ENCODE measurements at regions not wholly inside any gene's neighbourhood (a gene's known extent, or its start where the extent isn't known, plus 50 kb on each side); places are given as distances from the start of the nearest gene placed in this dataset.
A peak's percentile ranks its signal among the peaks of the same experiment; 100 is the strongest.
"Not testable (repeated sequence)": the region's sequence is repeated elsewhere in the genome, so short reads cannot be mapped to it uniquely, and the experiment has no call there.

DNA sequence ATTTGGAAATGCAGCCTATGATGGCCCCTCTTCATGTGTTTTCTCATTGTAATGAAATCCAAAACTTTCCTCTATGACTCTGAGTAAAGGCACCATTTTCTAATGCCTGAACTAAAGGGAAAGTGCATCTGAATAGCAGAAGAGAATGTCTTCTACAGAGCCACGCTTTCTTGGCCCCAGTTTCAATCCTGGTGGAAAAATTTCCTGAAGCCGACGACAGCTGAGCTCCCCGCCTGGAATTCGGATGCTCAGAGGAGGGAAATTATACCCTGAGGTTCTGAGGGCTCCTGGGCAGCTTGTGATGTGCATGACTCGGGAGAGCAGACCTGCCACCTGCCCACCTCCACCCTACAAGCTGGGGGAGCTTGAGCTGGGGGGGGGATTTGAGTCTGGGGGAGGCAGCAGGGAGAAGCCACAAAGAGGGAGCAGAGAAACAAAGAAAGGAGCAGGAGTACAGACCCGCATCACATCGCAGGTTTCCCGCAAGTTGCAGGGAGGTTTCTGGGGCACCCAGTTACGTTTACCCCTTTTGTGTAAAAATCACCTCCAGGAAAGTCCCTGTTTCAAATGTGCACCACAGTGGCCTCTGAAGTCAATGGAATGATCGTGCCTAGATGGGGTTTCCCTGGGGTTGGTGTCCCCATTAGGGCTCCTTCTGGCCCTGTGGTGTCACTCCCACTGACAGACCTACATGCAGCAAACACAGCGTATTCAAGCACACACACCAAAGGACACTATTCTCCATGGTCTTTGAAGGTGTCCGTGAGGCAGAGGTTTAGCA, 145.6 kb upstream of the RBPJ start:
- no peak for DNase-seq (ENCODE audit: low read depth in 2 of 2)

DNA sequence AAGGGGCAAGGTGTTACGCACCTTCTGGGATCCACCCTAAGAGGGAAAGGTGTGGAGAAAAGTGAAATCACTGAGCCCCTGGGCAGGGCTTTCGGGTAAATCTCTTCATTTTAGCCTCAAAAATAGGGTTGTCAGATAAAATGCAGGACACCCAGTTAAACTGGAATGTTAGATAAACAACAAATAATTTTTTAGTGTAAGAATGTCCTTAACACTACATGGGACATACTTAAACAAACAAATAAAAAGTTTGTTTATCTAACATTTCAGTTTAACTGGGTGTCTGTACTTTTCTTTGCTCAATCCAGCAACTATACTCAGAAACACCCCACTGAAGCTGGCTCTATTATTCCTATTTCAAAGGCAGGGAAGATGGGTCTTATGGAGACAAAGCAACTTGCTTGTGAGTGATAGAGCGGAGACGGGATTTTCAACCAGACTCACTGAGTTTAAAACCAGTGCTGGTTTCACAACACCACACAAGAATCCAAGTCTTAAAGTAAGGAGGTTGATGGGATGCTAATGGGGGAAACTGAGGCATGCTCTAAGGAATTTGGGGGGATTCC, 144.8 kb upstream of the RBPJ start:
- DNase-seq (ENCODE audit: low read depth in 2 of 2), result no peak

DNA sequence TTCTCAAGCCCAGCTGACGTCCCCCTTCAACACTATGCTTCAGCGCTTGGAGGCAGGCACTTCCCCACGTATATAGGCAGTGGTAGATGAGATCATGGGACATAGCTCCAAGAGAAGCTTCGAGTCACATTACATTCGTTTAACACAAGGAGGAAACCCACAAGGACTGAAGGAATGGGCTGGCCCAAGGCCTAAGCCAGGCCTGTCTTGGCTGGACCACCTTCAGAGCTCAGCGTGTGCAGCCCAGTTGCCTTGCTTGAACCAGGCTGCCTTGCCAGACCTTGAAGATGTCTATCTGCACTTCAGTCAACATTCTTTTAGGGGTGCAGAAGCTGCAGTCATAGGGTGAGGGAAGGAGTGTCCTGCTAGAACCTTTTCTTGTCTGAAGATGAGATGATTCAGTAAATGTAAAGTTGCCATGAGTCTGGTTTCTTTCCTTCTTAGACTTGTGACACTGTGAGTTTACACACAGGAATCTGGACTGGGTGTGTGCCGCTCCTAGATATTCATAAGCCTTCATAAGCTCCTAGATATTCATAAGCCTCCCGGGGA, 144.1 kb upstream of the RBPJ start:
- no peak for DNase-seq (ENCODE audit: low read depth in 2 of 2)

DNA sequence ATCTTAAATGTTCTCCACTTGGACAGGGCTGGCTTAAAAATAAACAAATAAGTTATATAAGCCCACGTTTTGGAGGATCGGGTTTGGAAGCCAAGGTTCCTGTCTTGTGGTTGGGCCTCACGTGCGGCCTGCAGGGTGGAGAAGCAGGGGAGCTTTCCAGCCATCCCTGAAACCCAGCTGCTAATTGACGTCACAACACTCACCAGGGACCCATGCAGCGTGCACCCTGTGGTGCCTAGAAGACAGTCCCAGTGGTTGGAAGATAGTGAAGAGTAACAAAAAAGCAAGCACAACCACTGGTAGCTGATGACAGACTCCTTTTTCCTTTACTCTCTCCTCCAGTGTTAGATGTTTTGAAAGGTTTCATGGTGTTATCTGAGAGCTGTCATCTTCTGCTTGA, 142.0 kb upstream of the RBPJ start:
- no peak for DNase-seq (ENCODE audit: low read depth in 2 of 2)

DNA sequence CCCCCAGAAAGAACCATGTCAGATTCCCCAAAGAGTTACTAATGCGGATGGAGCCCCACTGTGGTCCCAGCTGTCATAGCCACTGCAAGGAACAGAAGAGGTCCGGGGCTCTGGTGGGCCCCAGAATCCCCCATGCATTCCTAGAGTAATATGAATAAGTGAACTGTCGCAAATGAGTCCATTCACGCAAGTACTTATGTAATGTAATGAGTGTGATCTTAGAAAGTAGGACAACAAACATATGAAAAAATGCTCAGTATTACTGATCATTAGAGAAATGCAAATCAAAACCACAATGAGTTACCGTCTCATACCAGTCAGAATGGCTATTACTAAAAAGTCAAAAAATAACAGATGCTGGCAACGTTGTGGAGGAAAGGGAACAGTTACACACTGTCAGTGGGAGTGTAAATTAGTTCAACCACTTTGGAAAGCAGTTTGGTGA, 141.5 kb upstream of the RBPJ start:
- DNase-seq (ENCODE audit: low read depth in 2 of 2), result no peak

DNA sequence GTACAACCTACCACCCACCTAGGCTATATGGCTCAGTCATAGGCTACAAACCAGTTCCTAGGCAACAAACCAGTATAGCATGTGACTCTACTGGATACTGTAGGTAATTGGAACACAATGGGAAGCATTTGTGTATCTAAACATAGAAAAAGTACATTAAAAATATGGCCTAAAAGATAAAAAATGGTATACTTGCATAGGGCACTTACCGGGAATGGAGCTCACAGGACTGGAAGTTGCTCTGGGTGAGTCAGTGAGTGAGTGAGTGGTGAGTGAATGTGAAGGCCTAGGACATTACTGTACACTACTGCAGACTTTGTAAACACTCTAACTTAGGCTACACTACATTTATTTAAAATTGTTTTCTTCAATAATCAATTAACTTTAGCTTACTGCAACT, 139.2 kb upstream of the RBPJ start:
- no peak for DNase-seq (ENCODE audit: low read depth in 2 of 2)

- DNase-seq (ENCODE audit: low read depth in 2 of 2), result no peak
Measured at GRCh38 chr4:26183017-26183416, 137.8 kb upstream of the RBPJ start.

DNA sequence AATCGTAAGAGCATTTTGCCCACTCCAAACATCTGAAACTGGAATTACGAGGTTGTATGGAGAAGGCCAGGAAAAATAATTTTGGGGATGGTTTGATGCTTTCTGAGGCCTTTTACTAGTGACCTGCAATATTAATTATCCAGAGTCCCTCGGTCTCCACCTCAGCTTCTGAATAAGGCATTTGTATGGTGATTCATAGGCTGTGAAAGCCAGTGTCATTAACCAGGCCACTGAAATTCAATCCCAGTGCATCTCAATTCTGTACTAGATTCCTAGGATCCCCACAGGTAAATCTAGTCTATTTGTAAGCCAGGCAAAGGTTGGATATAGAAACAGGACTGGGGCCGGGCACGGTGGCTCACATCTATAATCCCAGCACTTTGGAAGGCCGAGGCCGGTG, 135.4 kb upstream of the RBPJ start:
- no peak for DNase-seq (ENCODE audit: low read depth in 2 of 2)

GRCh38 chr4:26191353-26191752, 129.5 kb upstream of the RBPJ start:
- DNase-seq (ENCODE audit: low read depth in 2 of 2), result no peak

DNA sequence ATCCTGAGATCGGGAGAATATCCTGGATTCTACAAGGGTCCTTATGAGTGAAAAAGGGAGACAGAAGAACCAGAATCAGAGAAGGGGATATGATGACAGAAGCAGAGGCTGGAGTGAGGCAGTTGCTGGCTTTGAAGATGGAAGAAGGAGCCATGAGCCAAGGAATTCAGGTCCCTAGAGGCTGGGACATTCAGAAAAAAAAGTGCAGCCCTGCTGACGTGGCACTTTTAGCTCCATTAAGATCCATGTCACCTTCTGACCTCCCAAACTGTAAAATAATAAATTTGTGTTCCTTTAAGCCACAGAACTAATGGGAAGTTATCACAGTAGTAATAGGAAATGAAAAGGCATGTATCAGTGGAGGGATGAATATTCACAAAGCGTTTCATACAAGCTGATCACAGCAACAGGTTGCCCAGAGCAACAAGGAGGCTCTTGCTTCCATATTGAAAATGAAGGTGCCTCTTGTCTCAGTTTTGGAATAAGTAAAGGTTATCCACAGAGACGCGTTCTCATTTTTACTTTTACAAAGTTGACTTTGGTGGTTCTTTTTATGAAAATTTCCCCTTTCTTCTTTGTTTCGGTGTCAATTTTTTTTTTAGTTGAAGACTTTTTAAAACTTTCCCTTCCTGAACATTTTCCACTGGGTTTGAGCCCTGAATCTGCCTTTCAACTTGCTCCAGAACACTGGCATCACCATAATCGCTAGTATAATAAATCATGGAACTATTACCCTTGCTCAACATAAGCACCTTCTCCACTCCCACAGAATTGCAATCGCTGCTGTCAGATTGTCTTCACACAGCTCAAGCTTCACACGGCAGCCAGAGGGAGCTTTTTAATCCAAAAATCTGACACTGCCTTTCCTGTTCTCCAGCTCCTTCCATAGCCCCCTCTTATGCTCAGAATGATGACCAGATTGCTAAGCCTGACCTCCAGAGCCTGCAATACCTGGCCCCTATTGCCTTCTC, 127.6 kb upstream of the RBPJ start:
- DNase-seq (ENCODE audit: low read depth in 2 of 2), result no peak

- DNase-seq (ENCODE audit: low read depth in 2 of 2), result no peak
Measured at GRCh38 chr4:26194764-26195163, 126.0 kb upstream of the RBPJ start.

GRCh38 chr4:26196567-26196966, 124.2 kb upstream of the RBPJ start:
- DNase-seq (ENCODE audit: low read depth in 2 of 2), result no peak

DNA sequence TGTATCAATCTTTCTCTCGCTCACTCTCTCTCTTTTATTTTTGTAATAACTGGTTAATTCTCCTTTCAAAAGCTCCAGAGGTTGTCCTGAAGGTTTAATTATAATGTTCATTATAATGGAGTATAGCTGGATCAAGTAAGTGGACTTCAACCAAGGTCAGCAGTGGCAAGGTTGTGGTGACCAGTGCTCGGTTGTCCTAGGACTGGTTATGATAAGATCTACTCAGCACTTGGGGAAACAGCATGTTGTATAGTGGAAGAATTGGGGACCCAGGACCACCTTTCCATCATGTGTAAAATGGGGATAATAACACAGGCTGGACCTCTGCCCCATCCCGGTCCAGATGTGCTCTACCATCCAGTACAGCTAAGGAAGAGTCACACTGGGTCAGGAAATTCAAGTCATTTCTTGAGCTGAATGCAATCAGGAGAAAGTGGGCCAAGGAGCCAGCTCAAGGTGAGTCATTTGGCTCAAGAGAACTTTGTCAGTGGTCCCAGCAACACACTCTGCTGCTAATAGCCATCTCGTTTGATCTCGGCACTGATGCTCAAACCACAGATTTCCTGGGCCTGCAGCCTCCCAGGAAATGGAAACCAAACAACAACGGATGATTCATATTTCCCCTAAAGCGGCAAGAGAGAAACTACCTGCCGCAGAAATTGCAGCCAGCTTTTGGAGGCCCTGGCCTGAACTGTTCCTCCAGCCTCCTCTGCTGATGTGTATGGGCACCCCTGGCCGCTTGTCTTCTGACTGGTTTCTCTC, 123.6 kb upstream of the RBPJ start:
- peak; percentile 32 to 58 for DNase-seq (ENCODE audit: low read depth in 2 of 2)

- DNase-seq (ENCODE audit: low read depth in 2 of 2), result not testable (repeated sequence)
Measured at GRCh38 chr4:26198931-26199330, 121.9 kb upstream of the RBPJ start.

GRCh38 chr4:26199596-26199995, 121.2 kb upstream of the RBPJ start:
- DNase-seq (ENCODE audit: low read depth in 2 of 2), result no peak

DNA sequence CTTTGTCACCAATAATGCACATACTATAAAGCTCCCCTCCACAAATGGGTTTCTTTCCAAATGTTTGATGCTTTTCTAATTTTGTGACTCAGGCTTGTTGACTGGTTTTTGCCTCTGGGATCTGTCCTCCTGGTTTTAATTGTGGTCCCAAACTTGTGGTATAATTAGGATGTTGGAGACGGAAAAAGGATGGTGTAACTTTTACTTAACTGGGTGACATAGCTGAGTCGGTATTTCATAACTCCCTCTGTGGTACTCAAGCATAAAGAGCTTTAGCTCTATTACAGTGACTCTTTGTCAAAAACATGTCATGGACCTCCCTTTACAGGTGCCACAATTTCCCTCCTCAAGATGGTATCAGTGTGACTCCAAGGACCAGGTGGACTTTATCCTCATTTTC, 119.7 kb upstream of the RBPJ start:
- no peak for DNase-seq (ENCODE audit: low read depth in 2 of 2)

DNA sequence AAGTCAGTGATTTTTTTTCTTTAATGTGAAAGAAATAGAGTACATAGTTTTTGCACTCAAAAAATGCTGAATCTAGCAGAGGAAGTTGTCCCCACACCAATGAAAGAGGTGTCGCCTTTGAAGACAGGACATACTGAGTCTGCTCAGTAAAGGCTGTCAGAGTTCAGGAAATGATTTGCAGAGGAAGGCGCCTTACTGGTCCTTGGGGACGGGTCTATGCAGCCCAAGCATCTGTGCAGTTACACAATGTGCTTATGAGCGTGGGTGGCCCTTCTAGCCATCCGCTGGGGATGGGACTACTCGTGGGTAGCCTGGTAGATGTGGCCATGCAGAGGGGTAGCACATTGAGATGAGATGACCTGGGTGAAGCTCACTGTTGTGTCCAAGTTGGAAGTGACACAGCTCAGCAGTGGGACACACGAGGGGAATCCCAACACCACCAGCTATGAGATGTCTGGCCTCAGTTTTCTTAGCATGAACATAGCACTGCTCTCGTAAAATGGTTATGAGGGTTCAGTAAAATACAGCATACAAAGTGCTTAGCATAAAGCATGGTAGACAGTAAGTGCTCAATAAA, 116.5 kb upstream of the RBPJ start:
- no peak for DNase-seq (ENCODE audit: low read depth in 2 of 2)

DNA sequence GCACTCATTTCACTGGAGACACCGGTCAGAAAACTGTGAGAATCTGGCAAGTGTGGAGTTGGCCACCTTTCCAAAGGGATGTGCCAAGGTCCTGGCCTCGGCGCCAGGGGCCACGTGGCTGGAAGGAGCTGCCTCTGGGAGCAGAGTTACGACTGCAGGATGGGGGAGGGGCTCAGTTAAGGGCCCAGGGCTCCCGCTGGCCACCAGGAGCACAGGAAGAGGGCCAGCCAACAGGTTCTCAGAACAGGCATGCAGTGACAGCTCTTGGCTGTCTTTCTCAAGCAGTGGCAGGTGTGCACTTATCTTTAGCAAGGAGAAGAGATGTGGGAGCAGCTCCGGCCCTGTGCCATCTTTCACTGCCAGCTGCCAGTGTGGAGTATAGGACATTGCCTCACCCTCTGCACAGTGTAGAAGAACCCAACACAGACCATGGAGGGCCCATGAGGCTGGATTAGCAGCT, 115.9 kb upstream of the RBPJ start:
- DNase-seq (ENCODE audit: low read depth in 2 of 2), result no peak

DNA sequence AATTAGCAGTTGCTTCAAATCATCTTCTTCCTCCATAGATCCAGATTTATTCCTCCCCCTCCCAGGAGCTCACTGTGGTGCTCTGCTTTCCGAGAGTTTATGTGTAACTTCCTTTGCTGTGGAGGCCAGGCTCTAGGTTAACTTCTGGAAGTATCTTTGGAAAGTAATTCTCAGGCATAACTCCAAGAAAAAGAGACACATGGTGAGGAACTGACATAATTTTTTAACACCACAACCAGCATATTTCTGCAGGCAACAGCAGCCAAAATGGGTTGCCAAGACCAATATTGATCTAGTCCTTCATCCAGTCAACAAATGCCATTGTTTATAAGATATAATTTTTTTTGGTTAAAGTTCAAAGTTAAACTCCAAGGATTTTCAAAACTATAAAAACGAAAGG, 114.5 kb upstream of the RBPJ start:
- no peak for DNase-seq (ENCODE audit: low read depth in 2 of 2)

- DNase-seq (ENCODE audit: low read depth in 2 of 2), result no peak
Measured at GRCh38 chr4:26206999-26207398, 113.8 kb upstream of the RBPJ start.

- no peak for DNase-seq (ENCODE audit: low read depth in 2 of 2)
Measured at GRCh38 chr4:26207631-26208030, 113.2 kb upstream of the RBPJ start.
